HG03558 (cell line): ENCODE measurements at regions not wholly inside any gene's neighbourhood (a gene's known extent, or its start where the extent isn't known, plus 50 kb on each side); places are given as distances from the start of the nearest gene placed in this dataset.

Experiments
- ATAC-seq: cut with Tn5 transposase; IDR thresholded peaks from one replicate; pipeline ENCODE4 v1.9.1; 2021; ENCODE audit warnings: moderate number of reproducible peaks; ENCODE audit not compliant: unreplicated experiment; ENCODE audit errors: extremely low read depth

DNA sequence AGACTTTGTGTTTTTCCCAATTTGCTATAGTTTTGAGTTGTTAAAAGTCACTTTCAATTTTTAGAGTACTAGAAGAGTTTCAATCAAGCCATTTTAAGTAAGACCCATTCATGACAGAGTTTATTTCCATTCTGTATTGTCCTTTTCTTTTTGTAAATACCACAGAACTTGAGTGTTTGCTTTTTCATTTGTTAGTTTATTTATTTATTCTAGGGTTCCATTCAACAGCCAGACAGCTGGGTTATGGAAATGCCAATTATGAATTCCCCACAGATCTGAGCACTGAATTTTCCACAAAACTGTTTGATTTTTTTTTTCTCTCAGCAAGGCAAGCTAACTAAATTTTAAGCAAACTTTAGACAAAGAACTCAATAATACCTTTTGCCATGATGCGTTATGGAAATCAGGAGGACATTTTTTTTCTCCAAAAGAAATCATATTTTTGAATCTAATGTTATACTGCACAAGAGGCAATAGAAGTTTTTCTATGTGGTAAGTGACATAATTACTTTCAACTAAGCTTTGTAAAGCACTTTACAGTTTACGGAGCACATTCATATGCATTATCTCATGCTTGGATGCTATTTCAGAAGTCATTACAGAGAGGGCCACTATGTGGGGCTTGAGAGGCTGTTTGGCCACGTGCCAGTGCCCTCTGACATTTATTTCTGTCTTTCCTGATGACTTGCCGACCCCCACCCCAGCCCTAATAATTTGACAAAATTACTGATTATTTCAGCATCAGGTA, 181.5 kb downstream of the VRK1 start:
- ATAC-seq, result no peak

DNA sequence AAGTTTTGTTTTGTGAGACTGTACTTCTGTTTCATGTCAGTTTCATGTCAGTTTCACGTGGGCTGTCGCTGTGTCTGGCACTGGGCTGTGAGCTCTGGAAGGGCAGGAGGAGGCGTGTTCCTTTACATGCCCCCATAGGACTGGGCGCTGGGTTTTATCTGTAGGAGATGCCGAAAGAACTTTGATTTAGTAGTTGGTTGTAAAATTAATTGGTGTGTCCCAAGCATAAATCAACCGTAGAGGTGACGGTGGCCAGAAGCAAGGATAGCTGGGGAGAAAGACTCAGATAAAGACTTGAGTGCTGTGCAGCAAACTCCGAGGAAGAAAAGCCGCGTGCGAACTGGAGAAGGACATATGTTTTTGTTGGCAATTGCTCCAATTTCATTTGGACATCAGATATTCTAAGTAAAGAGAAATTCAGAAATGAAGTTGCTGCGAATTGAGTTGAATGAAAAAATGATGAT, 182.5 kb downstream of the VRK1 start:
- no peak for ATAC-seq

DNA sequence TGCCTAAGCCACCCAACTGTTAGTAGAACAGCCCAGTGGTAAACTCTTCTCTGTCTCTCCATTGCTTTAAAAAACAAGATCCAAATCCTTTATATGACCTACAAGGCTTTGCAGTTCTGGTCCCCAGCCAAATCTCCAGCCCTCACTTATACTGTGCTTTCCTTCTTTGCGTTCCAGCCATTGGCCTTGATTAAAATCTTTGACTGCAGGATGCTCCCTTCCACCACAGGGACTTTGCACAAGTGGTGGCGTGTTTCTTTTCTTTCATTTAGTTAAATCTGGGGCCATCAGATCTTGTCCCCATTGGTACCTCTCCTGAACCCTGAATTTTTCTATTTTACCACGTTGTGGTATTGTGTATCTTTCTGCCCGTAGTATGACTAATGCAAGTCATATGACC, 183.7 kb downstream of the VRK1 start:
- no peak for ATAC-seq

DNA sequence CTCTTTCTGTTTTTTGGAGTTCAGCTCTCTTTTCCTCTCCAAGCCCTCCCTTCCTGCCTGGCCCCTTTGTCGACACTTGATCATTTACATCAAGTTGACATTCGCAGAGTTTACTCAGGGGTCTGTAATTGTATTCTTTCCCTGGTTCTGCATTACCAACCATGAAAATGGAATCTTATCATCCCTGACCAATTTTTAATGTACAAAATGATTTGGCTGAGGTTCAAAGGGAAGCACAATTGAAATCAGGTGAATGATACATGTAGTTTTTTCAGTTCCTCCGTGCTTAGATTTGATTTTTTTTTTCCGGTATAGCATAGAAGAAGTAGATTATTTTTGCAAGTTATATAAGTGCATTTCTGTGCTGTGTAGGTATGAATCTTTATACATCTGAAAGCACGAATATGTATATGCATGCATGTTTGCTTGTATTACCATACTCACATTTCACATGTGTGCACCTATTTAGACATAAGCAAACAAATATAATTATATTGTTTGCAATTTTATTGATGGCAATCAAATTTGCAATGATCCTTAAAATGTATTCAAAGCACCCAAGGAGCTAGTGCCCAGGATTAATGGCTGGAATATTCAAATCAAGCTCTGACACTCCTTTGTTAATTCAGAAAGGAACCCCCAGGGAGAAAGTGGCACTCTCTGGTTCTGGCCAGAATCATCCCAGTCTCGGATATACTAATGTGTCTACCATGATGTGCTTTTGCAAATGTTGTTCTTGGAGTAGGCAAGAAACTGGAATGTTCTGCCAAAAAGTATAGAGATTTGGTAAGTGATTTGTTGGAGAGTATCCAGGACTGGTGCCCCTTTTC, 189.3 kb downstream of the VRK1 start:
- ATAC-seq, result no peak

DNA sequence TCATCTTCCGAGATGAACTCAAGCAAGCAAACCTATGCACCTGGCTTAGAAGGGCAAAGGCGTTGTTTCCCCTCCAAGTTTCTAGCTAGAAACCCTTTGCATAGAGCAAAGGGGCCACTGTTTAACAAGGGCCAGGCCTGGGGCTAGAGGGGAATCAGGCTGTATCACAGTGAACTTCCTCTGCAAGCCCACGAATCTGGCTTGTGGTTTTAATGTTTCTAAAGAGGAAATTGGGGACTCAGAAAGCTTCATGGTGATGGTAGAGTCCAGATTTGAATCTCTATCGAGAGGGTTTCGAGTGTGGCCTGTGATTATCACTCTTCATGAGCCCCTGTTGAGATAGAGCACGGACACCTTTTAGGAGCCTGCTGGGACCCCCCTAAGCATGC, 189.9 kb downstream of the VRK1 start:
- no peak for ATAC-seq

DNA sequence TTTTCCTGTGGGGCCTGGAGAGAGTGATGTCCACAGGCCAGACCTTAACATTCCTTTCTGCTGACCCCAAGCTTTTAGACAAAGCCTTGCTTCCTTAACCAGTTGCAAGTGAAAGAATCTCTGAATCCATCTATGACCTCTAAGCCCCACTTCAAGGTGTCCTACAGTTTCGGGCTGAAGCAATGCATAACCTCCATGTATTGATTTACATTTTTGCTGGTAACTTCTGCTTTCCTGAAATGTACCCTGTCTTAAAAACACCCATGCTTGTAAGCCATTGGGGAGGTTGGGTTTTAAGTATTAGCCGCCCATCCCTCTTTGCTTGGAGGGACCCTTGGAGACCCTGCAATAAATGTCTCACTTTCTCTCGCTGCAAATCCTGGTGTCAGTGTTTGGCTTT, 190.6 kb downstream of the VRK1 start:
- ATAC-seq, result no peak

DNA sequence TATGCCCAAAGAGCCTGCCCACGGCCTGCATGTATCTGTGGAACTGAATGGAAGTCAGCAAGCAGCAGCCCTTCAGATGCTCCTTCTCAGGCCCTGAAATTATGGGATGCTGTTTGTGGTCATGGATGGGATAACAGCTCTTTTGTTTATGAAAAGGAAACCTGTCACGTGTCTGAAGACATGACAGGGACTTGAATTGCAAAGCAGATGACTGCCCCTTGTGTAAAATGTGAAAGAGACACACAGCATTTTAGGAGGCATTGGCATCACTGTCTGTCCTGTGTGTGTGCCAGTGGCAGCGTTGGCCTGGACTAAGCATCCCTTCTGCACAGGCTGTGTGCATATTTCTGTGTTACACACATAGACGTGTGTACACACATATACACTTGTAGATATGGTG, 192.1 kb downstream of the VRK1 start:
- ATAC-seq, result no peak

DNA sequence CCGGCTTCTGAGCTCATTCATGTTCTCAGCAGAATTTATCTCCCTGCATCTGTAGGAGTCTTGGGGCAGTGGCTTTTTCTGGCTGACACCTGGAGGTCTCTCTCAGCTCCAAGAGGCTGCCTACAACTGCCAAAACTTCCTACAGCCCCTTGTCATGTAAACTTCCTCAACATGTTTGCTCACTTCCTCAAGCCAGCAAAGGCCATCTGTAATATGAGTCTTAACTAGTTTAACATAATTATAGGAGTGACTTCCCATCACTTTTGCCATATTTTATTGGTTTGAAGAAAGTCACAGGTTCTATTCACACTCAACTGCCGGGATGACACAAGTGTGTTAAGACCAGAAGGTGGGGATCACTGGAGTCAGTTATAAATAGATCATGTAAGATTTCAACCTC, 194.0 kb downstream of the VRK1 start:
- ATAC-seq, result no peak

DNA sequence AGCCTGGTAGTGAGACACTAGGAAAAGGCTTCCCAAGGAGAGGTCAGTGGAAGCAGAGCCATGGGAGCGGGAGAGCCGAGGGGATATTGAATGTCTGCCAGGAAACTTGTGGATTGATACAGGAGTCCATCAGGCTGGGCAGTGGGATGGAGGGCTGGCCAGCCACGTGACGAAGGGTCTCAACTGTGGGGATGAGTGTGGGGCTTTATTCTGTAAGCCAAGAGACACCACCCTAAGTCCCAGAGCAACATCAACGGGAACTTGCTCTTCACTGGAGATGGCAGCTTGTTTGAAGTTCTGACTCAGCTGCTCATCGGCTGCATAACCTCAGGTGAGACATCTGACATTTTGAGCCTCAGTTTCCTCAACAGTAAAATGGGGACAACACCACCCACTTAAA, 197.8 kb downstream of the VRK1 start:
- no peak for ATAC-seq

DNA sequence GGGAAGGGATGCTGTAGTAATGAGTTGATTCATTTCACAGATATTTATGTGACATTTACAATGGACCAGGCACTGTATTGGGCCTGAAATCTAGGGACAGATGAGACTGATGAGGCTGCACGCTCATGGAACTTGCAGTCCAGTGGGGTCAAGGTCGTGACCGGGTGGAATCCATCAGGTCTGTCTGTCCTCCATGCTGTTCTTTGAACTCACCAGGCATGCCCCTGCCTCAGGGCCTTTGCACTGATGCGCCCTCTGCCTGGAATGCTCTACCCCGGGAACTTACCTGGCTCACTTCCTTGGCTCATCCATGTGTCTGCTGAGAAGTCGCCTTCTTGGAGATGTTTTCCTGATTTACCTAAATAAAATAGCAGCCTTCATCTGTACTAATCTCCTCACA, 200.1 kb downstream of the VRK1 start:
- ATAC-seq, result no peak

DNA sequence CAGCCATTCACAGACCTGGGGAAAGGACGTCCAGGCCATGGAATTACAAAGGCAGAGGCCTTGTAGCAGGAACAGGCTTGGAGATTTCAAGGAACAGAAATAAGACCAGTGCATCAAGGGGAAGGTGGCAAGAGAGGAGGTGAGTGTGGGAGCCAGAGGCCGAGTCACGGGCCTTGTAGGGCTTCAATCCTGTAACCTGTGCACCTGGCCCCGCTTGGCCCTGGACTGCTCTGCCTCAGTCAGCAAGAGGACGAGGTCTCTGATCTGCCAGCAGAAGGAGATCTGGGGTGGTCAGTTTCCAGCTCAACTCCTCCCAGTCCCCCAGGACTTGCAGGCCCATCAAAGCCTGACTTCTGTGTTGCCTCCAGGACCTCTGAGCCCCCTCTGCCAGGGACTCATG, 200.8 kb downstream of the VRK1 start:
- ATAC-seq, result no peak

DNA sequence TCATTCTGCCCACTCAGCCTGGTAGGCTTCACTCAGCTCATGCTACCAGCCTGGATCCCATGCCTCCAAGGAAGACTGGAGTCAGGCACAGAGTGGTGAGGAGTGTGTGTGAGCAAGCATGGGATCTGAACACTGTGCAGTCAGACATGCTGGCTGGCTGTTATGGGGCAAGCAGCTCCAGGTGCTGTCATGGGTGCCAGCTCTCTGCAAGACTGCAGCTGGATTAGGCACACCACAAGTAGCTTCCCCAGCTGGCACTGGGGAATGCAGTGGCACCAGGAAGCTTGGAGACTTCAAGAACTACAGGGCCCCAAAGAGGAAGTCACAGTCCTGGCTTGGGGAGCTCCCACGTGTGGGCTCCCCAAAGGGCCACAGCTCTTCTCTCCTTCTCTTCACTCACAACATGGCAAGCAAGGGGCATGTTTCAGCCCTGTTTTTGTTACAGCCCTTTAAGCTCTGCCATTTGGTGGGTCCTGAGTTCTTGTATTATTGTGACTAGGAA, 202.5 kb downstream of the VRK1 start:
- ATAC-seq, result no peak

DNA sequence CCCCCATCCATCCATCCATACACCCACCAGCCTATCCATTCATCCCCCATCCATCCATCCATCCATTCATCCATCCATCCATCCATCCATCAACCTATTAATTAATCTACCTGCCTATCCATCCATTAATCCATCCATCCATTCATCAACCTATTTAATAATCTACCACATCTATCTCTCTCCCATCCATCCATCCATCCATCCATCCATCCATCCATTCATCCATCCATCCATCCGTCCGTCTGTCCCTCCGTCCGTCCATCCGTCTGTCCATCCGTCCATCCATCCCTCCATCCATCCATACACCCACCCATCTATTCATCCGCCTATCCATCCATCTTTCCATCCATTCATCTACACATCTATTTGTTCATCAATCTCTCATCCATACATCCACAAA, 205.3 kb downstream of the VRK1 start:
- ATAC-seq, result no peak

DNA sequence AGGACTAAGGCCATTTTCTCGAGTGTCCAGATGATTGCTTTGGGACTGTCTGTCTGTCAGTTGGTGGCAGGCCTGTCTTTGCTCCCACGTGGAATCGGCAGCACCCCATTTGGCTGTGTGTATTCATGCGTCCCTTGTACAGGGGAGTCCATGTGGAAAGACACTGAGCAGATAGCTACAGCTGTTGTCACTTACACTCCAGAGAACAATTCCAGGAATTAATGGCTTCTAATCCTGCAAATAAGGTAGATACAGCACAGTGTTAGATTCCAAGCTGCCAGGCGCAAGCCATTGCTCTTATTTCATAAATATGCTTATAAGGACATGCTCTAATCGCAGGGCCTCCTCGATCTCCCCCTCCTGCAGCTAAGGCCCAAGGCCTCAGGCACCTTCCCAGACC, 208.8 kb downstream of the VRK1 start:
- no peak for ATAC-seq

DNA sequence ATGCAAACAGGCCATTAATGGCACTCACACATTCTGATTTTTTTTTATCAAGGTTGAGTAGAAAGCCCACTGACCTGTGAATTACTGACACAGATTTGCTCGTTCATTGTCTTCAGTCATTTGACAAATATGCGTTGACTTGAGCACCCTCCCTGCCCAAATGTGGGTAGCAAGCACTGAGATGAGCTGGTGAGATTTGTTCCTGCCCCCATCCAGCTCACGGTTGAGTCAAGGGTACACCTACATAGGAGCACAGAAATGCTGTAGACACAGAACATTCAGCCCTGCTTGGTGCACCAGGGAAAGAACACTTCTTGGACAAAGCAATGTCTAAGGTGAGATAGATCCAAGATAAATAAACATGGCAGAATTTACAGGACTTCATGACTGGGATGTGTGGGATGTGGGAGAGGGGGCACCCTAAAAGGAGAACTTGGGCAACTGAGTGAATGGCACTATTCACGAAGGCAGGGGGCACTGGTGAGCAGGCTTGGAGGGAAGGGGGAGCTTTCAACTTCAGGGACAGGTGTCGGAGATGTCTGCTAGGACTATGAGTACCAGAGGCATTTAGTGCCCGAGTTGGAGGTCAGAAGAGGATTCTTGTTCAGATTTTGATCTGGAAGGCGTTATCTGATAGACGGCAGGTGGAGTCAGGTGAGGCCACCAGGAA, 213.4 kb downstream of the VRK1 start:
- no peak for ATAC-seq

DNA sequence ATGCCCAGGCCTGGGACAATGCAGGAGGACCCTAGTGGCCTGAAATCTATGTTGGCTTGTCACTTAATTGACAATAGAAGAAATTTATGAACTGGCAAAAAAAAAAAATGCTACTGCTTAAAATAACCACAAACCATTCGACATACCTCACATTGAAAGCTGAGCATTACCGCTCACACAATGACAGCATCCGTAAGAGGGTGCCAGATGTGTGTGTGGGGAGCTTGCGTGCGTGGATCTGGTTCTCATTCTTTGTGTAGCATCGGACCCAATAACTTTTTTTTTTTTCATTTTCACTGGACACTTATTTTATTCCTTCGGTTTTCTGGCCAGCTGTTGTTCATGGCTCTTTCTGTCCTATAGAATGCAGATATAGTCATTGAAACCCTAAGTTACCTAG, 216.7 kb downstream of the VRK1 start:
- no peak for ATAC-seq

DNA sequence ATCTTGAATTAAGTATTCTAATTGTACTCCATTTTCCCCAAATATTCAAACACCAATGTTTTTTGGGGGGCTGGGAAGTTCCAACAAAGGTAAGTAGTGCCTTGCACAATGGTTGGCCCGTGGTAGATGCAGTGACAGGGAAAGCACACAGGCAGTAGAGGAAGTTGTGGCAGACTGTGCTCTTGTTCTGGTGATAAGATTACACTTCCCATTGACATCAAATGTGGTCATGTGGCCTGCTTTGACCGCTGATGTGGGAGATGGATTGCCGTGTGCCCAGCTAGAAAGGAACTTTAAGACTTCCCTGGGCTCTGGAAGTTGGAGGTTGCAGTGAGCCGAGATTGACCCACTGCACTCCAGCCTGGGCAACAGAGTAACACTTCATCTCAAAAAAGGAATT, 223.8 kb downstream of the VRK1 start:
- no peak for ATAC-seq

DNA sequence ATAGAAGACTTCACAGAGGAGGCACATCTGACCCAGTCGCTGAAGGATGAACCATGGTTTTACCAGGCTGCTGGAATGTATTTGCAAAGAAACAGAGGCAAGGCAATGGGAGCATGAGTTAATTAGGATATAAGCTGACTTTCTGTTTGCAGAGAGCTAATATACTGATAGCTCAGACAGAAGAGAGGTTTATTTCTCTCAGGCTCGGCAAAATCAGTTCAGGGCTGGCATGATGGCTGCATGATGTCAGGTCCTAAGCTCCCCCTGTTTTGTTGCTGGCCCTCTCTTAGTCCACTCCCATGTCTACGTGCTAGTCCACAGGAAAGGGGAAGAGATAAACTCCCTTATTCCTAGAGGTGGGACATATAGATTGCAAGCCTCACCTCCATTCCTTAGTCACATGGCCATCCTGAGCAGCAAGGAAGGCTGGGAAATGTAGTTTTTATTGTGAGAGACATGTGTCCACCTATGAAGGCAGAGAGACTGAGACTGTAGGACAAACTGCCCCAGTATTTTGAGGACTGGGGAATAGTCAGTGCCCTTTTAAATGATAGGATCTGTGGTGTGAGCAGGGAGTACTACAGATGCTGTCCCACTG, 224.5 kb downstream of the VRK1 start:
- ATAC-seq, result no peak

DNA sequence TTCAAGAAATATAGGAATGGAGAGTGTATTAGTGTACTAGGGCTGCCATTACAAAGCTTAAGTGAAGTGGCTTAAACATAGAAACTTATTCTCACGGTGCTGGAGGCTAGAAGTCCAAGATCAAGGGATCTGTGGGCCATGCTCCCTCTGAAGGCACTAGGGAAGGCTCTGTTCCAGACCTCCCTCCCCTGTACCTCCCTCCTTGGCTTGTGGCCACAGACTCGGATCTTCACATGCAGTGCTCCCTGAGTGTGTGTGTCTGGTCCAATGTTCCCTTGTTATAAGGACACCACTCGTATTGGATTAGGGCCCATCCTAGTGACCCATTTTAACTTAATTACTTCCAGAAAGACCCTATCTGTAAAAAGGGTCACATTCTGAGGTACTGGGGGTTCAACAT, 225.6 kb downstream of the VRK1 start:
- no peak for ATAC-seq

DNA sequence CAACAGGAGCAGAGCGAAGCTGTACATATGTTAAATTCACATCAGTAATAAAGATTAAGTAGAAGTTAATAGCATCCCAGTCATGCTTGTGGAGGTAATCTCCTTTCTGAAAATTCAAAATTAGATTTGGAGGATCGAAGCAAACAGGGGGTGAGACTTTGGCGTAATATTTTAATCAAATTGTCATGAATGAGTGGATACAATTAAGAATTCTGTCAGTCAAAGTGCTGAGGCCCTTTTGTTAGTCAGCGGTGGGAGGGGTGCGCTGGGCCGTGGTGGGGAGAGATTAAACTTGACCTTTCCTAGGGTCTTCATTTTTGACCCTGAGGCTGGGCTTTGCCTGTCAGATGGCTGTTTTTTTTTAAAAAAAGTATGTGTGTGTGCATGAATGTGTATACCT, 226.7 kb downstream of the VRK1 start:
- no peak for ATAC-seq

DNA sequence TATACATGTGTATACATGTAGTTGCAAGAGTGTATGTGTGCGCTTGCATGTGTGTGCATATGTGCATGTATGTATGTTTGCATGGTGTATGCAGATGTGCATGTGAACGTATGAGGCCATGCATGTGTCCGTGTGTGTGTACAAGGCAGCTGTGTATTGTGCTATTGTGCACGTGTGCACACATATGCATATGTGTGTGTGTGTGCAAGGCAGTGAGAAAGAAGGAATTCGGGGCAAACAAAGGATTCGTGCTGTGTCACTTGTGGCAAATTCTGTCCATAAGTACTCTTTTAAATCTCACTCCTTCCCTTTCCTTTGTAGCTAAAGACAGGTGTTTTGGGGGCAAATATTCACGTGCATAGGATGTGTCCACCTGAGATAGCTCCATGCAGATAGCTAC, 227.1 kb downstream of the VRK1 start:
- no peak for ATAC-seq
